ENCODE measurements at regions not wholly inside any gene's neighbourhood (a gene's known extent, or its start where the extent isn't known, plus 50 kb on each side); places are given as distances from the start of the nearest gene placed in this dataset.
A peak's percentile ranks its signal among the peaks of the same experiment; 100 is the strongest.
"Not testable (repeated sequence)": the region's sequence is repeated elsewhere in the genome, so short reads cannot be mapped to it uniquely, and the experiment has no call there.

DNA sequence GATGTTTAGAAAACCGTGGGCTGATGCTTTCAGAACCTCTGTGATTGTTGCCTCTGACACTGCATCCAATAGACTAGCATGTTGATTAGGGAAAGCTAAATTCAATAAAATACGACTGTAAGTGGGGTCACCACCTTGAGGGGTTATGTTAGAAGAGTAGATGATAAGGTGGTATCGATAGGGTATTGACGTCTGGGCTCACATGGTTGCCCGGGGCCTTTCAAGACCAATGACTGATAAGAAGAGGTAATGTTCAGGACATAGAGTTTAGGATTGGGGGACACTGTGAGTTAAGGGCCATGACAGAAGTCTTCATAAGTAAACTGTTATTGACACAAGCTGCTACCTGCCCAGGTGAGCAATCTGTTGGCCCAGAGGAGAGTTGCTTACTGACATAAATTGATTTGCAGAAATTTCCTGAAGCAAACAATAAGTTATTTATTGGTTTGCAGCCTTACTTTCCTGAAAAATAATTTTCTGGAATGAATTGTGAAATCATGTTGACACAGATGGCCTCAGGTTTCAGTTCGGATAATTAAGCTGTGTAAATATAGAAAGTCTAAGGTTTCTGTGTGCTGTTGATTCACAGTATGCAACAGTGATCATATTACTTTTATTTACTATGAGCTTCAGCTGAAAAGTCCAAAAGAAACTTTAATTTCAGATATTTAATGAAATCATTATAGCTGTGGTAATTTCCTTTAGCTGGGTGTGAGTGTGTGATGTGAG lies 289.9 kb upstream of the PRSS16 start:
- DNase-seq, result peak; percentile 0

DNA sequence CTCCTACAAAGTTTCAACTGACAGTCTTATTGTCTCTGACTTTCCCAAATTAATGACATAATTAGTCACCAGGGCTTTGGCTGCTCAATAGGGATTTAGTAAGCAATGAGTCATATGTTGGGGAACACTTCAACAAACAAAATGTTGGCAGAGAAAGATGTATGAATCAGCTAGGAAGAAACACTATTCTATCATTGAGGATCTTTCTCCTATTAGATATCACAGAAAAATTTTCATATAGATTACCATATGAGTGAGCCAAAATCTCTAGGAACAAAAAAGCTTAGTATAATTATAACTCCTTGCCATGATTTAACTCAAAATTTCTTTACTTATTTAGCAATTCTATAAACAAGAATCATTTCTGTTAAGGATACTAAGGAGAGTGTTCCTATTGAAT lies 286.3 kb upstream of the PRSS16 start:
- DNase-seq, result not testable (repeated sequence)

DNA sequence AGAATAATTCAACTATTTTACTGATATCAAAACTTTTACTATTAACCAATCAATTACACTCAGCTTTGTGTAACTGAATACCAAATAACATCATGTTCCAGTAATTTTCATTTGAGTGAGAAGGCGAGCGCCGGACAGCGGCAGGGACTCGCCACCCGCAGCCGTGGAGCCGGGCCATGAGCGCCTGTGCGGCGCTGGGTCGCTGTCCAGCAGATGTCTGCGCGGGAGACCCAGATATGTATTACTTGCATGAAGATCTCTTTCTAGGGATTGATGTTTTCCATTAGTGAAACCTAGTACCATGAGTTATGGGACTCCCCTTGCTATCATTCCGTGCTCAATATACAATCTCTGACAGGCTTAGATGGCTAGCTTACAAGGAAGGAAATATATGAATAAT lies 245.1 kb upstream of the PRSS16 start:
- no peak for DNase-seq

DNA sequence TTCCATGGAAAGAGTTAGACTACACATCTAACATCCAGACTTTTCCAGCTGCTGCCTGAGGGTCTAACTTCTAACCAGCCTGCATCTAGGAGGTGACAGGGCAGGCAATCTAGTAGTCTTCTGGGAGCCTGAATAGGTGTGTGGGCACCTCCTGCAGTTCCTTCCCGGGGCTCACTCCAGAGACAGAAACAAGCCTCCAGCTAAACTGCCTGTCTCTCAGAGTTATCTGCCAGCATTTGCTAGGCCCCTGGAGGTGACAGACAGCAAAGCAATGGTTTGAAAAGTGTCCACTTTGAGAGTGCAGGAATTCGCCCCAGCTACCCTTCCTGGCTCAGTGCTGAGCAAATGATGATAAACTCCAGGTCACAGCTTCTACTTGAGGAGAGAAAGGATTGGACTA lies 240.5 kb upstream of the PRSS16 start:
- no peak for DNase-seq

DNA sequence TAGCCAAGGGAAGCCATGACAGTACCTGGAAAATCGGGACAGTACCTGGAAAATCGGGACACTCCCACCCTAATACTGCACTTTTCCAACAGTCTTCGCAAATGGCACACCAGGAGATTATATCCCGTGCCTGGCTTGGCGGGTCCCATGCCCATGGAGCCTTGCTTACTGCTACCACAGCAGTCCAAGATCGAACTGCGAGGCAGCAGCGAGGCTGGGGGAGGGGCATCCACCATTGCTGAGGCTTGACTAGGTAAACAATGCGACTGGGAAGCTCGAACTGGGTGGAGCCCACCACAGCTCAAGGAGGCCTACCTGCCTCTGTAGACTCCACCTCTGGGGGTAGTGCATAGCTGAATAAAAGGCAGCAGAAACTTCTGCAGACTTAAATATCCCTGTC lies 238.9 kb upstream of the PRSS16 start:
- not testable (repeated sequence) for DNase-seq

DNA sequence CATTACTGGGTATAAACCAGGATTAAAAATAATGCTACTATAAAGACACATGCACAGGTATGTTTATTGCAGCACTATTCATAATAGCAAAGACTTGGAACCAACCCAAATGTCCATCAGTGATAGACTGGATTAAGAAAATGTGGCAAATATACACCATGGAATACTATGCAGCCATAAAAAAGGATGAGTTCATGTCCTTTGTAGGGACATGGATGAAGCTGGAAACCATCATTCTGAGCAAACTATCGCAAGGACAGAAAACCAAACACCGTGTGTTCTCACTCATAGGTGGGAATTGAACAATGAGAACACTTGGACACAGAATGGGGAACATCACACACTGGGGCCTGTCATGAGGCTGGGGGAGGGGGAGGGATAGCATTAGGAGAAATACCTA lies 233.4 kb upstream of the PRSS16 start:
- DNase-seq, result not testable (repeated sequence)

DNA sequence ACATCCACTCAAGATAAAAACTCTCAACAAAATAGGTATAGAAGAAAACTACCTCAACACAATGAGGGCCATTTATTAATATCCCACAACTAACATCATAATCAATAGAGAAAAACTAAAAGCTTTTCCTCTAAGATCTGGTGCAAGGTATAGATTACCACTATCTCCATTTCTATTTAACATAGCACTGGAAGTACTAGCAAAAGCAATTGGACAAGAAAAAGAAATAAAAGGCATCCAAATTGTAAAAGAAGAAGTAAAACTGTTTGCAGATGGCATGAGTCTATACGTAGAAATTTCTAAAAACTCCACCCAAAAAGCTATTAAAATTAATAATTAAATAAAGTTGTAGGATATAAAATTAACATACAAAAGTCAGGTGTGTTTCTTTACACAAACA lies 230.8 kb upstream of the PRSS16 start:
- no peak for DNase-seq

DNA sequence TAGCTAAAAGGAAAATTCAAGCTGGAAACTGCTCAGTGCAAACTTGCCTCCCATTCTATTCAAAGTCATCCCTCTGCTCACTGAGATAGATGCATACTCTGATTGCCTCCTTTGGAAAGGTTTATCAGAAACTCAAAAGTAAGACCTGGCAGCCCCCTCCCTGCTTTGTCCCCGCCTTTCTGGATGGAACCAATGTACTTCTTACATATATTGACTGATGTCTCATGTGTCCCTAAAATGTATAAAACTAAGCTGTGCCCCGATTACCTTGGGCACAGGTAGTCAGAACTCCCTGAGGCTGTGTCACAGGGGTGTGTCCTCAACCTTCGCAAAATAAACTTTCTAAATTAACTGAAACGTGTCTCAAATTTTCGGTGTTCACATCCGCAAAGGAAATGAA lies 229.1 kb upstream of the PRSS16 start:
- not testable (repeated sequence) for DNase-seq

DNA sequence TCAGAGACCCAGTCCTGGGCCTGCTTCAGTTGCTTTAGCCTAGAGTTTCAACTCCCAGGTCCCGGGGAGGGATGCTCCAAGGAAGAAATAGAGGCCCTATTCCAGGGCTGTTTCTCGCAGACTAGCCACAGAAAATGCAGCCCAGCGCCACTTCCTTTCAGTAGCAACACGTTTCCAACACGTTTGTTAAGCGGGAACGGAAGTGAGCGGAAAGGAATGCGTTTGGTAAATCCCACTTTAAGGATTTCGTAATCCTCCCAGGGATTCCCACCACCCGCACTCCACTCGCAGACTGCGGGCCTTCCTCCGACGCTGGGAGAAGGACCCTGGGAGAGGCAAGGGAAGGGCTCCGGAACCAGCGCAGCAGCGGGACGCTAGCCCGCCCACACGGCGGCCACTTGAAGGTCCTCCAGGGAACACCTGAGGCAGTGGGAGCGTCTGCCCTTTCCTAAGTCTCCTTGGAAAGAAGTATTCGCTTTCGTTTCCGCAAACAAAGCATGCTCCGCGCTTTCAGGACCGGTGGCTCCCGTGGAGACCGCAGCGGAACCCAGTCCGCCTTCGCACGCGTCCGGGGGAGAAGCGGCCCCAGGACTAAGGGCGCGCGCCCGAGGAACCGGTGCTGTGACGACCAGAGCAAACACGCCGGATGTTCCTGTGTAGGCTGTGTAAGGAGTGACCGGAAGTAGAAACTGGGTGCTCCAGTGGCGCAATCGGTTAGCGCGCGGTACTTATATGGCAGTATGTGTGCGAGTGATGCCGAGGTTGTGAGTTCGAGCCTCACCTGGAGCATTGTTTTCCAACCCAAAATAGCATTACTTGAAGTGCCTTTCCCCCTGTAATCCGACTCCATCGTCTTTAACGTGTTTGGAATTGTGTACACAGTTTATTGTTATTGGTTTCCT lies 227.6 kb upstream of the PRSS16 start:
- peak; percentile 88 for DNase-seq

DNA sequence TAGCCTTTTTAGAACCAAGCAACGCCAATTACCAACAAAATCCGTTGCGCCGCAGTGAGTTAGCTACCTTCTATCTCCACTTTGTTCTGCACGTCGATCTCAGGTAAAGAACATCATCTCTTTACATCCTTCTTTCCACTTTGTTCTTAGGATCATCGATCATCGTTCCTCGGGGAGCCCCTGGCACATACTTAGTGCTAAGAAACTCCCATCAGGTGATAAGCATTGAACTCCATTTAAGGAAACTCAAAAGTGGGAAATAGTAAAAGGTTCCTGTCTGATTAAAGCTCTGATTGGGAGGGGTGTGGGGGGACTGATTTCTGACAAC lies 227.0 kb upstream of the PRSS16 start:
- no peak for DNase-seq

DNA sequence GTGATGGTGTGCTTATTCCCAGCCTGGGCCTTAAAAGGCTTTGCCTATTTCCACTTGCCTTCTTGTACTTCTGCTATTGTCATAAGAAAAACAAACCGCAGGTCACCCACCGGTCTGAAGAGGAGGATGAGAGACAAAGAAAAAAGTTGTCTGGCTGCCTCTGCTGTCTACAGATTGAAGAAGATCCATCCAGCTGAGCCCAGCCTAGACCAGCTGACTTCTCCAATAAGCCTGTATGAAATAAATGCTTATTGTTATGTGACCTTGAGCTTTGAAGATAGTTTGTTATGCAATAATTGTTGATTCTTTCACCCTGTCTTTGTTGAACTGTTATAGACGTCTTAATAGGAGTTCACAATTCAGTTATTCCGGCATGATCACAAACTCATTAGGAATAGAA lies 223.8 kb upstream of the PRSS16 start:
- no peak for DNase-seq

DNA sequence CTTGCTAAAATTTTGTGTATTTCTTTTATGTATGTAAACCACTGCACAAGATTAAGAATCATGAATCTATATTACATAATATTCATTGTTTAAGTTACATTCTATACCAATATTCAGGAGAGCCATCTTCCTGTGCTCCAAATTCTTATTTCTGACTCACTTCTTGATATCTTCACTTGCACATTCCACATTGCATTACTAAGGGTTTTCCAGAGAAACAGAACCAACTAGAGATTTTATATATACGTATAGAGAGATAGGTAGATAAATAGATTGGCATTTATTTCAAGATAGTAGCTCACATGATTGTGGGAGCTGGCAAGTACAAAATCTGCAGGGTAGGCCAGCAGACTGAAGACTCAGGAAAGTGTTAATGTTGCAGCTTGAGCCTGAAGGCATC lies 222.2 kb upstream of the PRSS16 start:
- no peak for DNase-seq

DNA sequence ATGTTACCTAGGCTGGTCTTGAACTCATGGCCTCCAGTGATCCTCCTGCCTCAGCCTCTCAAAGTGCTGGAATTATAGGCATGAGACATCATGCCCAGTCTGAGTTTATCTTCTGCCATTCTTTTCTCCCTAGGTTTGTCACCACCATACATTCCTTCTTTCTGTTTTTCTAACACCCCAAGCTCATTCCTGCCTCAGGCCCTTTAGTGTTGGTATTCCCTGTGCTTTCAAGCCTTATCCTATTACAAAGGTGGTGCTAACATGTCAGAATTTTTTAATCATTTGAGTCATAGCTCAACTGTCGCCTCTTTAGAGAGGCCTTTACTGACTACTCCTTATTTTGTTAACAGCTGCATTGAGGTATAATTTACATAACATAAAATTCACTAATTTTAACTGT lies 221.1 kb upstream of the PRSS16 start:
- no peak for DNase-seq

DNA sequence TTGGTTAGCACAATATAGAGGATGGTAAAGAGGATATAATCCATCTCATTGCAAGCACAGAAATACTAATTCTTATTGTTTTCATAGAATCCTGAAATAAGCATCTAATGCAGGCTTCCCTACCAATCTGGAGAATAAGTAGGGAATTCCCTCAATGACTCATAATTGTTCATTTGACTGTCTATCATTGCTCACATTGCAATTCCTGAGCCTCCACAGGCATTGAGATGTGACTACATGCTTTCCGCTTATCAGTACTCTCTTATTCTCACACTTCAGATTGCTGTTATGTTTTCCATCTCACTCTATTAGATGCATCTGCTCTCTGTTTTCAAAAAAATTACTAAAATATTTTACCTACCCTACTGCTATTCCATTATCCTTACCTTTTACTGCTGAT lies 216.2 kb upstream of the PRSS16 start:
- DNase-seq, result no peak

DNA sequence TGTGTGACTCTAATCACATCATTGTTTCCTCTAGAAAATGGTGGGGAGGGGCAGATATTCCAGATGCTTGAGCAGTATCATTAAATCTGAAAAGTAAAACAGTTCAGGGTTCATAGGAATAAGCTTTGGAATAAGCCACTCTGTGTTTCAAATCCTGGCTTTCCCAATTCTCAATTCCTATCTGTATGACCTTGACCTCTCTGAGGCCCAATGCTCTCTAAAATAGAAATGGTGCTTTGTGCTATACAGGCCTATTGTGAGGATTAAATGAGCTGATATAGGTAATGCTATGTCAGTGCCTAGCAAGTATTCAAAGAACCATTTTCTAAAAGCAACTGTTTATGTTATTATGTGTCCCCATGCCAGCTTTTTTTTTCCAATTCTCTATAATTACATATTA lies 209.0 kb upstream of the PRSS16 start:
- no peak for DNase-seq

DNA sequence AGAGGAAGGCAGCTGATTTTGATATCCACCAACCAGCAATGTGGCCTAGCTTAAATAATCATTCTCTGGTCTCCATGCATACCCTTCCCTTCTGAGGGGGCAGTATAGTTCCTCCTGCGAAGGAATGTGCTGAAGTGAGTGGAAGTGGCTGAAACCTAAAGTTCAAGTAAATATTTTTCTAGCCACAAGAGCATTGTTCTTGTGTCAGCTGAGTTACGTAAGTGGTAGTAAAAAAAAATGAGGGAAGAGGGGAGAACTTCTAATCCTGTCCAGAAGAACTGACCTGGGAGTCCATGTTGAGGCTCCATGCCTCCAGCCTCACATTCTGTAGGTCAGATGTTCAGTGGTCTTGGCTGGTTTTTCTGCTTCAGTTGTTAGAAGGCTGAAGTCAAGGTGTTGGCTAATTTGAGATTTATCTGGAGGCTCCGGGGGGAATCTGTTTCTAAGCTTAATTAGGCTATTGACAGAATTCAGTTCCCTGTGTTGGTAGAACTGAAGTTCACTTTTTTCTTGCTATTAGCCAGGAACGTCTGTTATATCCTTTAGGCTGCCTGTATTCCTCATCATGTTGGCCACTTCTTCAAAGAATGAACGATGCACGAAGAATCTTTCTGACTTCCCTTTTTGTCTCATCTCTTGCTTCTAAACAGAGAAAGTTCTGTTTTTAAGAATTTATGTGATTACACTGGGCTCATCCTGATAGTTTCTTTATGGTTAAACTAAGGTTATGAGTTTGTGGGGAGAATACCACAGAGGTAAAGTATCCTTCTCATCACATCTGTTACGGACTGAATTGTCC lies 207.1 kb upstream of the PRSS16 start:
- DNase-seq, result no peak

DNA sequence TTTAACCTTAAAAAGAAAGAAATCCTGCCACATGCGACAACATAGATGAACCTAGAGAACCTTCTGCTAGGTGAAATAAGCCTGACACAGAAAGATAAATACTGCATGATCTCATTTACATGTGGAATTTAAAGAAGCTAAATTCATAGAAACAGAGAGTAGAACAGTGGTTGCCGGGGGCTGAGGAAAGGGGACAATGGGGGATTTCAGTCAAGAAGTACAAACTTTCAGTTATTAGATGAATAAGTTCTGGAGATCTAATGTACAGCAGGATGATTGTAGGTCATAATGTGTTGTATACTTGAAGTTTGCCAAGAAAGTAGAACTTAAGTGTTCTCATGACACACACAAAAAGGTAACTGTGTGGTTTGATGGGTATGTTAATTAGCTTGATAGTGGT lies 204.3 kb upstream of the PRSS16 start:
- no peak for DNase-seq

DNA sequence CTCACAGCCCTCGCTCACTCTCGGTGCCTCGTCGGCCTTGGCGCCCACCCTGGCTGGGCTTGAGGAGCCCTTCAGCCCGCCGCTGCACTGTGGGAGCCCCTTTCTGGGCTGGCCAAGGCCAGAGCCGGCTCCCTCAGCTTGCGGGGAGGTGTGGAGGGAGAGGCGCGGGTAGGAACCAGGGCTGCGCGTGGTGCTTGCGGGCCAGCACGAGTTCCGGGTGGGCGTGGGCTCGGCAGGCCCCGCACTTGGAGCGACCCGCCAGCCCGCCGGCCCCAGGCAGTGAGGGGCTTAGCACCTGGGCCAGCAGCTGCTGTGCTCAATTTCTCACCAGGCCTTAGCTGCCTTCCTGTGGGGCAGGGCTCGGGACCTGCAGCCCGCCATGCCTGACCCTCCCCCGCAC lies 202.4 kb upstream of the PRSS16 start:
- not testable (repeated sequence) for DNase-seq

DNA sequence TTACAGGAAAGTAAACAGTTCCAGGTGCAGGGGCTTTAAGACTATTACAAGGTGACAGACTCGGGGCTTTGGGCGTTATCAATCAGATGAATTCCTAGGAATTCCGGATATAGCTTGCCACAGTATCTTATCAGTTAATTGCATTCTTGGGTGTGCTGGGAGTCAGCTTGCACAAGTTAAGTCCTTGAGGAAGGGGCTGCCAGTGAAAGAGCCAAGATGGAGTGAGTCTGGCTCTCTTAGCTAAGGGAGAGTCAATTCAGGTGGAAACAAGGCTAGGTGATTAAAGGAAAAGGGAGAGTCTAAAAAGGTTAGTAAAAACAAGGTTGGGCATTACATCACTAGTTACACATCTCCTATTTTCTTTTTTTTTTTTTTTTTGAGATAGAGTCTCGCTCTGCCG lies 199.8 kb upstream of the PRSS16 start:
- DNase-seq, result not testable (repeated sequence)

DNA sequence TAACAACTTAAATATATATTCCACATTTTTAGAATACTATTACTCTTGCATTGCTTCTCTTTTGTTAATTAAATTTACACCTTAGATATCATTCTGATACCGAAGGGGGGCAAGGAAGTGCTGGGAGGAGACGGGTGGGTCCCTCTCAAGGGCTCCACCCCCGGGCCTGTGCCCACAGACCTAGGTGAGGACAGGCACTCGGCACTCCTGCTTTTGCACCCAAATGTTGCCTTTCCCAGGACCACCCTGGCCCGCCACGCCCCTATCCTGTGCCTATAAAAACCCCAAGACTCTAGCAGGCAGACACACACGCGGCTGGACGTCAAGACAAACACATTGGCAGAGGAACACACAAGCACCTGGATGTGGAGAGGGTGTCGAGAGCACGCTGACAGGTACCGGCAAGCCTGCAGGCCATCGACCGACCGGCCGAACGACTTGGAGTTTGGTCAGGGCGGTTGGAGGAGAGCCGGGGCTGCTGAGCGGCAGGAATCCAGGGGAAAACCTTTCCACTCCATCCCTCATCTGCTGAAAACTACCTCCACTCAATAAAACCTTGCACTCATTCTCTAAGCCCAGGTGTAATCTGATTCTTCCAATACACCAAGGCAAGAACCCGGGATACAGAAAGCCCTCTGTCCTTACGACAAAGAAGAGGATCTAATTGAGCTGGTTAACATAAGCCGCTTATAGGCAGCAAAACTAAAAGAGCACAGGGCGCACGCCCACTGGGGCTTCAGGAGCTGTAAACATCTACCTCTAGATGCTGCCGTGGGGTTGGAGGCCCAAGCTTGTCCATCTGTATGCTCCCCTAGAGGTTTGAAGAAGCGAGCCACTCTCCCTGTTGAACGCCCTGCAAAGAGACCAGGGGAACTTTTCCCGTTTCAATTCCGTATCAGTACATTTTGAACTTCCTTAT lies 197.4 kb upstream of the PRSS16 start:
- DNase-seq, result no peak

DNA sequence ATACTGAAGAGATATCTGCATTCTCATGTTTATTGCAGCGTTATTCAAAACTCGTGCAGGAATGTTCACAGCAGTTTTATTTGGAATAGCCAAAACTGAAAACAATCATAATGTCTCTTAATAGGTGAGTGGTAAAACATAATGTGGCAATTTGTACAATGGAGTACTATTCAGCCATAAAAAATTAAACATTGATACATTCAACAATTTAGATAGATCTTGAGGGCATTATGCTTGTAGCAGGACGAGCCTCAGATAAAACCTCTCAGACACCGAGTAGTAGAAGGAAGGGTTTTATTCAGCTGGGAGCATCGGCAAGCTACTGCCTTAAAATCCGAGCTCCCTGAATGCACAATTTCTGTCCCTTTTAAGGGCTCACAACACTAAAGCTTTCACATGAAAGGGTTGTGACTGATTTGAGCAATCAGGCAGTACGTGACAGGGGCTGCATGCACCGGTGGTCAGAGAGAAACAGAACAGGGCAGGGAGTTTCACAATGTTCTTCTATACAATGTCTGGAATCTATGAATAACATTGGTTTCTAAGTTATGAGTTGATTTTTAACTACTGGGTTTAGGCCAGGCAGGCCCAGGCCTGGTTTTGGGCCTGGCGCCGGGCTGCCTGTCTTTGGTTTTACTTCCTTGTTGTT lies 195.3 kb upstream of the PRSS16 start:
- not testable (repeated sequence) for DNase-seq

DNA sequence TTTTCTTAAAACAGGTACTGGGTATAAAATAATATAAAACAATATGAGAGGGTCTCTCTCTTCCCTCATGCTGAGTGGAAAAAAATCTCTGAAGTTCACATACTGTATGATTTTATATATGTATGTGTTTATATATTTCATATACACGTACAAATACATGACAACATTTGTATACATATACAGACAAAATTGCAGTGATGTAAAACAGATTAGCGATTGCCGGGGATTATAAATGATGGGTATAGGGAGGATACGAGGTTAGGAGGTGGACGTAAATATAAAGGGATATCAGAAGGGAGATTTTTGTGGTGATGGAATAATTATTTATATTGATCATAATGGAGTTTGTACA lies 194.8 kb upstream of the PRSS16 start:
- DNase-seq, result no peak

Measured in NCI-H1105 (cell line).